Vagina (tissue), 2 donors: ENCODE measurements at regions not wholly inside any gene's neighbourhood (a gene's known extent, or its start where the extent isn't known, plus 50 kb on each side); places are given as distances from the start of the nearest gene placed in this dataset.

ENCODE experiments used
- CTCF ChIP-seq, 3 experiments: fragments of 450-650 bp in 2 of 3; fragments of 200-600 bp in 1 of 3; sonication (generic) in 1 of 3; IDR thresholded peaks; one replicate each; pipeline ENCODE4 v1.5.1; 2017 to 2019; ENCODE audit warnings: antibody characterized with exemption in 3 of 3, mild to moderate bottlenecking in 2 of 3, moderate library complexity in 2 of 3
- POLR2A ChIP-seq, 2 donors: fragments of 450-650 bp; IDR thresholded peaks; one replicate each; pipeline ENCODE4 v1.6.1; 2017; ENCODE audit warnings: antibody characterized with exemption in 2 of 2, mild to moderate bottlenecking in 2 of 2, moderate library complexity in 2 of 2

- TF ChIP-seq CTCF (IDR thresholded peaks at IDR 0.05) (no peak), POLR2A (IDR thresholded peaks at IDR 0.05) (no peak)
Measured at GRCh38 chr2:105571445-105571987, 172.7 kb upstream of the FHL2 start.
